Ishikawa (cell line): ENCODE measurements at regions not wholly inside any gene's neighbourhood (a gene's known extent, or its start where the extent isn't known, plus 50 kb on each side); places are given as distances from the start of the nearest gene placed in this dataset.

ENCODE experiments used
- CEBPB ChIP-seq: IDR thresholded peaks from 2 replicates; pipeline ENCODE4 v1.6.1; 2012
- CREB1 ChIP-seq: IDR thresholded peaks from 2 replicates; pipeline ENCODE4 v1.6.1; 2012; ENCODE audit warnings: low read depth
- EGR1 ChIP-seq: IDR thresholded peaks from 2 replicates; pipeline ENCODE4 v1.6.1; 2012
- EP300 ChIP-seq: IDR thresholded peaks from 2 replicates; pipeline ENCODE4 v1.6.1; 2012; ENCODE audit warnings: borderline replicate concordance
- FOXM1 ChIP-seq: IDR thresholded peaks from 2 replicates; pipeline ENCODE4 v1.6.1; 2012; ENCODE audit warnings: low read depth, borderline replicate concordance
- NFIC ChIP-seq: IDR thresholded peaks from 2 replicates; pipeline ENCODE4 v1.6.1; 2012
- TAF1 ChIP-seq: IDR thresholded peaks from 2 replicates; pipeline ENCODE4 v1.6.1; 2012; ENCODE audit warnings: low read depth, mild to moderate bottlenecking
- TCF12 ChIP-seq: IDR thresholded peaks from 2 replicates; pipeline ENCODE4 v1.6.1; 2012; ENCODE audit warnings: low read depth
- TEAD4 ChIP-seq: IDR thresholded peaks from 2 replicates; pipeline ENCODE4 v1.6.1; 2012
- YY1 ChIP-seq: IDR thresholded peaks from 2 replicates; pipeline ENCODE4 v1.6.1; 2012; ENCODE audit warnings: low read depth
- TF ChIP-seq, protein P1 (sequence below): IDR thresholded peaks from 2 replicates; pipeline ENCODE4 v1.6.1; 2012

DNA sequence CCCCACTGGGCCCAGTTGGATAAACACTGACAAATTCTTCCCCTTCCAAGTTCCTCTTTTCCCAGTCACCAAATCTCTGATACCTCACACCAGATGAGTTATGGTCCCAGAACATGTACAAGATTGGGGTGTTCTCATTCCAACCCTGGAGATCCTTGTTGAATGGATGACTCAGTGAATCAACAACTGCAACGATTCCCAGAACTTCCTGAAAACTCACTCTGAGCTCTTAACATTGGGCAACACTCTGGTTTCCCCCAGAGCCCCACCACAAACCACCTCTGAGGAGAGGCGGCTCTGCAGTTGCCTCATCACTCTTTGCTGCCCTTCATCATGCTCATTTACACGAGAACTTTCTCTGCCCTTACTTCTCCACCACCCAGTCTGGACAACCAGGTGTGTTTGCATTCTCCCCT lies 115.2 kb downstream of the MRPL14 start:
- TF ChIP-seq TEAD4 (no peak), CREB1 (no peak), TAF1 (no peak), TCF12 (no peak), NFIC (no peak), CEBPB (no peak), EP300 (no peak), YY1 (no peak), FOXM1 (no peak), EGR1 (no peak)
- TF ChIP-seq, protein P1, sequence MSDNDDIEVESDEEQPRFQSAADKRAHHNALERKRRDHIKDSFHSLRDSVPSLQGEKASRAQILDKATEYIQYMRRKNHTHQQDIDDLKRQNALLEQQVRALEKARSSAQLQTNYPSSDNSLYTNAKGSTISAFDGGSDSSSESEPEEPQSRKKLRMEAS, result no peak
